ENCODE measurements at regions not wholly inside any gene's neighbourhood (a gene's known extent, or its start where the extent isn't known, plus 50 kb on each side); places are given as distances from the start of the nearest gene placed in this dataset.
"Not testable (repeated sequence)": the region's sequence is repeated elsewhere in the genome, so short reads cannot be mapped to it uniquely, and the experiment has no call there.

DNA sequence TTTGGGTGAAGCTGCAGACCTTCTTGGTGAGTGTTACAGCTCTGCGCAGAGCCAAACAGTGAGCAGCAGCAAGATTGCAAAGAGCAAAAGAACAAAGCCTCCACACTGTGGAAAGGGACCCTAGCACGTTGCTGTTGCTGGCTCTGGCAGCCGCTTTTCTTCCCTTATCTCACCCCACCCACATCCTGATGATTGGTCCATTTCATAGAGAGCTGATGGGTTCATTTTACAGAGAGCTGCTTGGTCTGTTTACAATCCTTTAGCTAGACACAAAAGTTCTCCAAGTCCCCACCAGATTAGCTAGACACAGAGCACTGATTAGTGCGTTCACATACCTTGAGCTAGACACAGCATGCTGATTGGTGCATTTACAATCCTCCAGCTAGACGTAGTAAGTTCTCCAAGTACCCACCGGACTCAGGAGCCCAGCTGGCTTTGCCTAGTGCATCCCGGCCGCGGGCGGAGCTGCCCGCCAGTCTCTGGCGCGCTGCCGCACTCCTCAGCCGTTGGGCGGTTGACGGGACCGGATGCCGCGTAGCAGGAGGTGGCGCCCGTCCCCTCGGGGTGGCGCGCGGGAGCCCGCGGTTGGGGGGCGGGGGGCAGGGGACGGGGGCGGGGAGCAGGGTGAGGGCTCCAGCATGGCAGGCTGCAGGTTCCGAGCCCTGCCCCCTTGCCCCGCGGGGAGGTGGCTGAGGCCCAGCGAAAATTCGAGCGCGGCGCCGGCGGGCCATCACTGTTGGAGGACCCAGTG is 201.4 kb upstream of the C1QTNF3 start:
- peak; percentile 64 for DNase-seq (ENCODE audit: low read depth)
- peak overlapping the region; percentile 35 for H3K4me3 ChIP-seq (ENCODE audit: low read length)

DNA sequence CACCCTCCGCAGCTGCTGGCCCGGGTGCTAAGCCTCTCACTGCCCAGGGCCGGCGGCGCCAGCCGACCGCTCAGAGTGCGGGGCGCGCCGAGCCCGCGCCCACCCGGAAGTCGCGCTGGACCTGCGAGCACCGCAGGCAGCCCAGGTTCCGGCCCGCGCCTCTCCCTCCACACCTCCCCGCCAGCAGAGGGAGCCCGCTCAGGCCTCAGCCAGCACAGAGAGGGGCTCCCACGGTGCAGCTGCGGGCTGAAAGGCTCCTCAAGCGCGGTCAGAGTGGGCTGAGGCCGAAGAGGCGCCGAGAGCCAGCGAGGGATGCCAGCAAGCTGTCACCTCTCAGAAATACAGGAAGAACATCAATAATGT is 202.0 kb upstream of the C1QTNF3 start:
- peak; percentile 57 for DNase-seq (ENCODE audit: low read depth)
- H3K4me3 ChIP-seq (ENCODE audit: low read length) = peak overlapping the region; percentile 40

DNA sequence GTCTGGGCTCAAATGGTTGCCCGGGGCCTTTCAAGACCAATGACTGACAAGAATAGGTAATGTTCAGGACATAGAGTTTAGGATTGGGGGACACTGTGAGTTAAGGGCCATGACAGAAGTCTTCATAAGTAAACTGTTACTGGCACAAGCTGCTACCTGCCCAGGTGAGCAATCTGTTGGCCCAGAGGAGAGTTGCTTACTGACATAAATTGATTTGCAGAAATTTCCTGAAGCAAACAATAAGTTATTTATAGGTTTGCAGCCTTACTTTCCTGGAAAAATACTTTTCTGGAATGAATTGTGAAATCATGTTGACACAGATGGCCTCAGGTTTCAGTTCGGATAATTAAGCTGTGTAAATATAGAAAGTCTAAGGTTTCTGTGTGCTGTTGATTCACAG is 202.8 kb upstream of the C1QTNF3 start:
- peak; percentile 80 for DNase-seq (ENCODE audit: low read depth)
- peak overlapping the region; percentile 15 for H3K4me3 ChIP-seq (ENCODE audit: low read length)

DNA sequence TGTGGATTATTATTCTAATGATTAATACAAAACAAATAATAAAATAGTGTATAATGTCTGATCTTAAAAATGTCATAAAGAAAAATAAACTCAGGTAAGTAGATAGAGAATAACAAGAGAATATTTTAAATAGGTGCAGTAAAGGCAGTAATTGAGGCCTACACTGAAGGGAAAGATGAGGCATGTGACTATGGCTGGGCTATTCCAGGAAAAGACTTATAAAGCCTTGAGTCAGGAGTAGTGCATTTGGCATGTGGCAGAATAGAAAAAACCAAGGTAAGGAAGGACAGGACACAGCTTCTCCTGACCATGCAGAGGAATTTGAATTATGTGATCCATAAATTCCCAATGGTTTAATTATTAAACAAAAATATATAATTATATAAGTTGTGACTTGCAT is 215.6 kb upstream of the C1QTNF3 start:
- not testable (repeated sequence) for H3K4me3 ChIP-seq (ENCODE audit: low read length); DNase-seq (ENCODE audit: low read depth)

DNA sequence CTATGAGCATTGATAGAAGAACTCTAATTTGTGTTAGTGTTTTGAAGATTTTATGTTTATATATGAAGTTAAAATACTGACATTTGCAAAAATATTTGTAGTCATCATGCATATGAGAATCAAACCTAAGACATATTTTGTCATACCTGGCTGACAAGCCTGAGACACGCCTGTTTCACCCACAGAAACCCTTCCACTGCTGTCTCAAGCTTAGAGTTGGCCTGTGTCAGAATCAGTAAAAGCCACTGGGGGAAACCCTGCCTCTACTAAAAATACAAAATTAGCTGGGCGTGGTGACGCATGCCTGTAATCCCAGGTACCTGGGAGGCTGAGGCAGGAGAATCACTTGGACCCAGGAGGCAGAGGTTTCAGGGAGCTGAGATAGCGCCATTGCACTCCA is 218.0 kb upstream of the C1QTNF3 start:
- DNase-seq (ENCODE audit: low read depth); H3K4me3 ChIP-seq (ENCODE audit: low read length): not testable (repeated sequence)

DNA sequence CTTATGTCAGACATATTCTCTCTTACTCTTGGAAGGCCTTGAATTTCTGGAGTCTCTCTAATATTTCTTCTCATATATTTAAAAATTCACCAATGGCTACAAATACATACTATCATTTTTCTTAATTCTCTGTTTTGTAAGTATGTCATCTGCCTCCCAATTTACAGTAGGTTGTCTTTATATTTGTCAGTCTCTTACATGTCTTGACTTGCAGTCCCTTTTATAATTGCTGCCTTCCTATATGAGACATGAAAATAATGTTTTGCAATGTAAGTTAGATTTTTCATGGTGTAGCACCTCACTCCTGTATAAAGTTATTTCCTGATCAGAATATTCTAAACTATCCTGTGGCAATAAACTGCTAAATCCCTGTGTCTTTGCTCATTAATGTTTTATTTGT is 223.1 kb upstream of the C1QTNF3 start:
- DNase-seq (ENCODE audit: low read depth) = peak; percentile 54
- H3K4me3 ChIP-seq (ENCODE audit: low read length) = not testable (repeated sequence)

DNA sequence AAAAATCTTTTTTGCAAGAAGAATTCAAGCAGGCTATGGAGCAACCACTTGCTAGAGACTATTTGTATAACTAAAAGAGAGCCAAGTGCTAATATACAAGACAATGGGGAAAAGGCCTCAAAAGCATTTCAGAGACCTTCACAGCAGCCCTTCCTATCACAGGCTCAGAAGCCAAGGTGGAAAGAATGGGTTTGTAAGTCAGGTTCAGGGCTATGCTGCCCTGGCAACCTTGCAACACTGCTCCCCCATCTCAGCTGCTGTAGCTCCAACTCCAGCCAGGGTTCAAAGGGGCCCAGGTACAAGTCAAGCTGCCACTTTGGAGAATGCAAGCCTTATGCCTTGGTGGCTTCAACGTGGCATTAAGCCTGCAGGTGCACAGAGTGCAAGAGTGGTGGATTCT is 253.7 kb upstream of the C1QTNF3 start:
- not testable (repeated sequence) for H3K4me3 ChIP-seq (ENCODE audit: low read length)

DNA sequence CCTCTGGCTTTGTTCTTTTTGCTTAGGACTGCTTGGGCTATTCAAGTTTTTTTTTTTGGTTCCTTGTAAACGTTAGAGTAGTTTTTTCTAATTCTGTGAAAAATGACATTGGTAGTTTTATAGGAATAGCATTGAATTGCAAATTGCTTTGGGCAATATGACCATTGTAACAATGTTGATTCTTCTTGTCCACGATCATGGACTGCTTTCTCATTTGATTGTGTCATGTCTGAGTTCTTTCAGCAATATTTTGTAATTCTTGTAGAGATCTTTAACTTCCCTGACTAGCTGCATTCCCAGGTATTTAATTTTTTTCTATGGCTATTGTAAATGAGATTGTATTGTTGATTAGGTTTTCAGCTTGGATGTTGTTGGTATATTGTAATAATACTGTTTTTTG is 286.2 kb upstream of the C1QTNF3 start:
- H3K4me3 ChIP-seq (ENCODE audit: low read length); DNase-seq (ENCODE audit: low read depth): not testable (repeated sequence)

More for the DNA sequence above, 253.7 kb upstream of the C1QTNF3 start:
- DNase-seq (ENCODE audit: low read depth) = not testable (repeated sequence)

DNA sequence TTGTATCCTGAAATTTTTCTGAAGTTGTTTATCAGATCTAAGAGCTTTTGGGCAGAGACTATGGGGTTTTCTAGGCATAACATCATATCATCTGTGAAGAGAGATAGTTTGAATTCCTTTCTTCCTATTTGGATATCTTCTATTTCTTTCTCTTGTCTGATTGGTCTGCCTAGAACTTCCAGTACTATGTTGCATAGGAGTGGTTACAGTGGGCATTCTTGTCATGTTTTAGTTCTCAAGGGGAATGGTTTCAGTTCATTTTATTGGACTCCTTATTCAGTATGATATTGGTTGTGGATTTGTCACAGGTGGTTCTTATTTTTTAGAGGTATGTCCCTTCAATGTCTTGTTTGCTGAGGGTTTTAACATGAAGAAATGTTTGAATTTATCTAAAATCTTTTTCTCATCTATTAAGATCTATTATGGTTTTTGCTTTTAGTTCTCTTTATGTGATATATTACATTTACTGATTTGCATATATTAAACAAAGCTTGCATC is 286.6 kb upstream of the C1QTNF3 start:
- not testable (repeated sequence) for H3K4me3 ChIP-seq (ENCODE audit: low read length); DNase-seq (ENCODE audit: low read depth)

DNA sequence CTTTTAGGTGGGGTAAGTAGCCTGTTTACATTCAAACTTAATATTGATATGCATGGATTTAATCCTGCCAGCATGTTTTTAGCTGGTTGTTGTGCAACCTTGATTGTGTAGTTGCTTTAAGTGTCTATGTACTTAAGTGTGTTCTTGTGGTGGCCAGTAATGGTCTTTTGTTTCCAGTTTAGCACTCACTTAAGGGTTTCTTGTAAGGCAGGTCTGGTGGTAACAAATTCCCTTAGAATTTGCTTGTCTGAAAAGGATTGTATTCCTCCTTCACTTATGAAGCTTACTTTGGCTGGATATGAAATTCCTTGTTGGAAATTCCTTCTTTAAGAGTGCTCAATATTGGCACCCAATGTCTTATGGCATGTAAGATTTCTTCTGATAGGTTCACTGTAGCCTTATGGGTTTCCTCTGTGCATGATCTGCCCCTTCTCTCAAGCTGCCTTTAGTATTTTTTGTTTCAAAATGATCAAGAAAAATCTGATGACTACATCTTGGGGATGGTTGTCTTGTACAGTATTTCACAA is 289.0 kb upstream of the C1QTNF3 start:
- DNase-seq (ENCODE audit: low read depth); H3K4me3 ChIP-seq (ENCODE audit: low read length): not testable (repeated sequence)

DNA sequence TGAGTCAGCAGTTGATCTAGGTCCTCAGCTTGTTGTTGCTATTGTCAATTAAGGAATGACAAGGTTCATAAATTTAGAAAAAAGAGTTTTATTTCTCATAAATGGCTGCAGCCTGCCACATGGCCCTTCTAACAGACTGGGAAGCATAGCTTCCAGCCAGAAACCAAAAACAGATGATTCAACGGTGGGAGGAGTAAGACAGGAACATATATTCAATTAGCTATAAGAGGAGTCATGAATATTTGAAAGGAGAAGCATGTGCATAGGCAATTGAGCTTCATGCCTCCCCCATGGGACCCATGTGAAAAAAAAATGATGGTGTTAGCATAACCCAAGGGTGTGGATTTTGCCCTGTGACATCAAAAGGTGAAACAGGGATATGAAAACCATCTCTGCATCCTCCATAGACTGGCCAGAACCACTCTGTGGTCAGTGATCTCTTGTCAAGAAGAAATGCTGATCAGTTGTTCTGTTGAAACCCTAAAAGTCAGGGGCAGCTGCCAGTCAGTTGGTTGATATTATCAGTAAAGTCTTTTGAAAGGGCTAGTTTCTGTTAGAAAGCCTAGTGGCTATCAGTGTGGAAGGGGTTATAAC is 296.5 kb upstream of the C1QTNF3 start:
- not testable (repeated sequence) for H3K4me3 ChIP-seq (ENCODE audit: low read length); DNase-seq (ENCODE audit: low read depth)

DNA sequence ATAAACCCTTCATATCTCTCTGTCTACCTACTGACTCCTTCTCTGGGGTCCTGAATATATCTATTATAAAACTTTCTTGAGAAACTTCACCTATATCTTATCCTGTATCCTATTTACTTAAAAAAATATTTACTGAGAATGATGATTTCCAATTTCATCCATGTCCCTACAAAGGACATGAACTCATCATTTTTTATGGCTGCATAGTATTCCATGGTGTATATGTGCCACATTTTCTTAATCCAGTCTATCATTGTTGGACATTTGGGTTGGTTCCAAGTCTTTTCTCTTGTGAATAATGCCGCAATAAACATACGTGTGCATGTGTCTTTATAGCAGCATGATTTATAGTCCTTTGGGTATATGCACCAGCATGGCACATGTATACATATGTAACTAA is 301.7 kb upstream of the RAI14 start:
- H3K4me3 ChIP-seq (ENCODE audit: low read length); DNase-seq (ENCODE audit: low read depth): not testable (repeated sequence)

DNA sequence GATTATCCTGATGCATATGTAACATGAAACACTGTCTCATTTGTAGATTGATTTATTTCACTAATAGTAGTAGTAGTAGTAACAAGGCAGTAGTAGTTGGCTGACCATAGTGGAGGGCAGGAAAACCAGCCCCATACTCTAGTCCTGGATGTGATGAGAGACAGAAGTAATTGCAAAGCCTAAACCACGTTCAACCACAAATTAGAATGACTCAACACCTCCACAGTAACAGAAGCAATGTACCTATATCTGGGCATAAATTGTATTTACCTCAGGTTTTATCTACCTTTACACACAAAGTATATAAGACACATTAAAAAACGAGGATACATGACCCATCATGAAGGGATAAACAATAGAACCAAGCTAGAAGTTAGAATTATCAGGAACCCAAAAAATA is 284.7 kb upstream of the RAI14 start:
- not testable (repeated sequence) for H3K4me3 ChIP-seq (ENCODE audit: low read length); DNase-seq (ENCODE audit: low read depth)

DNA sequence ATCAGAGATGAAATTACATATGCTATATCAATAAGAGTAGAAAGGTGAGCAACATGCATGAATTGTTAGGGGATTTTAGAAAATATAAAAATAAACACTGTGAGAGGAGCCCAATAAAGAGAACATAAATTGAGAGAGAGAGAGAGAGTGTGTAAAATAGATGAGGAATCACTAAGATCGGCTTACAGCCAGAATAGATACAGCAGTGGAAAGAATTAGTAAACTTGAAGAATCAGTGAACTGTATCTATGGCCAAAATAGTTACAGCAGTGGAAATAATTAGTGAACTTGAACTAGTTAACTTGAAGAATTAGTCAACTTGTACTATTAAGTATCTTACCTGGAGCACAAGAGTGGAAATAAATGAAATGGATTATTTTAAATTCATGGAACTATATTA is 284.3 kb upstream of the RAI14 start:
- not testable (repeated sequence) for H3K4me3 ChIP-seq (ENCODE audit: low read length); DNase-seq (ENCODE audit: low read depth)

DNA sequence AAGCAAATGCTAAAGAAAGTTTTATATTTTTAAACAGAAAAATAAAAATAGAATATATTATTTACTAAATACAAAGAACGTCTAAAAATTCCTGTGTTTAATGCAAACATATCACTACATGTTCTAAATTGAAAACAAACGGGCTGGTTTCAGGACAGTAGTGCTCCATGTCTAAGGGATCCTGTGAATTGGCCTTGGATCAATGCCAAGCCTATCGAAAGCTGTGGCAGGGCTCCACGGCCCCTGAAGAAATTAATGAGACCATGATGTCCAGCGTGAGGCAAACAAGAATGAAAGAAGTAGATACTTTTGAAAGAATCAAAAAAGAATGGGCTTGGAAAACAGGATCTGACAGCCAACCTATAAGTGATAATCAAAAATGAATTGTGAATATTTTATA is 283.4 kb upstream of the RAI14 start:
- DNase-seq (ENCODE audit: low read depth); H3K4me3 ChIP-seq (ENCODE audit: low read length): not testable (repeated sequence)

DNA sequence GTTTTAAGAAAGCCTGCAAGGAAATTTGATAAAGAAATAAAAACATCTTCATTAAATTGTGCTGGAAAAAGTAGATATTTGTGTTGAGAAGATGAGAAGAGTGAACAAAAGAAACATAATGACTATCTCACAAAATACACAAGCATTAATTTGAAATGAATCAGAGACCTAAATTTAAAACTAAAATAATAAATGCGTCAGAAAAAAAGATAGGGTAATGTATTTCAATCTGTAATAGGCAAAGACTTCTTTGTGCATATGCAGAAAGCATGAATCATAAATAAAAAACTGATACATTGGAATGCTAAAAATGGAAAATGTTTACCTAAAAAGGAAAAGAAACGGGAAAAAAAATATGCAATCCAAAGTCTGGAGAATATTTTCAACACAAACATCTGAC is 278.5 kb upstream of the RAI14 start:
- not testable (repeated sequence) for DNase-seq (ENCODE audit: low read depth); H3K4me3 ChIP-seq (ENCODE audit: low read length)

DNA sequence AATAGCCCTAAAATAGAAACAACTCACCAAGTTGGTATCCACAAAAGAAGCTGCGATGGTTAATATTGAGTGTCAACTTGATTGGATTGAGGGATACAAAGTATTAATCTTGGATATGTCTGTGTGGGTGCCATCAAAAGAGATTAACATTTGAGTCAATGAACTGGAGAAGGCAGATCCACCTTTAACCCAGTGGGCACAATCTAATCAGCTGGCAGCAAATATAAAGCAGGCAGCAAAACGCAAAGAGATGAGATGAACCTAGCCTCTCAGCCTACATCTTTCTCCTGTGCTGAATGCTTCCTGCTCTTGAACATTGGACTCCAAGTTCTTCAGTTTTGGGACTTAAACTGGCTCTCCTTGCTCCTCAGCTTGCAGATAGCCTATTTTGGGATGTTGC is 277.6 kb upstream of the RAI14 start:
- H3K4me3 ChIP-seq (ENCODE audit: low read length); DNase-seq (ENCODE audit: low read depth): not testable (repeated sequence)

DNA sequence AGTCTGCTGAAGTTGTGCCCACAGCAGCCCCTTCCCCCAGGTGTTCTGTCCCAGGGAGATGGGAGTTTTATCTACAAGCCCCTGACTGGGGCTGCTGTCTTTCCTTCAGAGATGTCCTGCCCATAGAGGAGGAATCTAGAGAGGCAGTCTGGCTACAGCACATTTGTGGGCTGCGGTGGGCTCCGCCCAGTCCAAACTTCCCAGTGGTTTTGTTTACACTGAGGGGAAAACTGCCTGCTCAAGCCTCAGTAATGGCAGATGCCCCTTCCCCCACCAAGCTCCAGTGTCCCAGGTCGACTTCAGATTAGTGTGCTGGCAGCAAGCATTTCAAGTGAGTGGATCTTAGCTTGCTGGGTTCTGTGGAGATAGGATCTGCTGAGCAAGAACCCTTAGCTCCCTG is 267.4 kb upstream of the RAI14 start:
- DNase-seq (ENCODE audit: low read depth); H3K4me3 ChIP-seq (ENCODE audit: low read length): not testable (repeated sequence)

Data from epithelial cell of esophagus (primary cell).